ENCODE measurements at regions not wholly inside any gene's neighbourhood (a gene's known extent, or its start where the extent isn't known, plus 50 kb on each side); places are given as distances from the start of the nearest gene placed in this dataset.

GRCh38 chr4:188534917-188535316, 395.7 kb downstream of the TRIML1 start:
- Histone ChIP-seq H3K9me3 (no peaks in the 10 kb centered on the region), H3K27me3 (no peaks in the 10 kb centered on the region), H3K4me3 (no peak overlapping the region), H3K27ac (no peak overlapping the region), H3K36me3 (no peaks in the 10 kb centered on the region), H3K4me1 (no peaks in the 10 kb centered on the region)
- no peak for ATAC-seq
- intact Hi-C loops (cut with DNase I), result no loop called here
- DNase-seq, result no peak
- TF ChIP-seq CTCF (IDR thresholded peaks at IDR 0.05), result no peak

- Histone ChIP-seq H3K4me1 (no peaks in the 10 kb centered on the region), H3K36me3 (no peaks in the 10 kb centered on the region), H3K9me3 (no peaks in the 10 kb centered on the region), H3K27me3 (no peaks in the 10 kb centered on the region), H3K4me3 (no peak overlapping the region), H3K27ac (no peak overlapping the region)
- no peak for TF ChIP-seq CTCF (IDR thresholded peaks at IDR 0.05)
- DNase-seq, result no peak
- intact Hi-C loops (cut with DNase I), result no loop called here
- no peak for ATAC-seq
Observed at GRCh38 chr4:188536826-188537225, 397.6 kb downstream of the TRIML1 start.

GRCh38 chr4:188550296-188550695, 411.1 kb downstream of the TRIML1 start:
- H3K27me3 ChIP-seq, result no peaks in the 10 kb centered on the region
- no peak overlapping the region for H3K4me3 ChIP-seq
- intact Hi-C loops (cut with DNase I), result no loop called here
- no peaks in the 10 kb centered on the region for H3K36me3 ChIP-seq
- H3K9me3 ChIP-seq, result no peaks in the 10 kb centered on the region
- no peak for DNase-seq
- ATAC-seq, result no peak
- no peaks in the 10 kb centered on the region for H3K4me1 ChIP-seq
- no peak for TF ChIP-seq CTCF (IDR thresholded peaks at IDR 0.05)
- H3K27ac ChIP-seq, result no peak overlapping the region

- H3K4me1 ChIP-seq, result no peaks in the 10 kb centered on the region
- no peak overlapping the region for H3K4me3 ChIP-seq
- TF ChIP-seq CTCF (IDR thresholded peaks at IDR 0.05), result no peak
- DNase-seq (no peak), ATAC-seq (no peak)
- intact Hi-C loops (cut with DNase I), result no loop called here
- no peak overlapping the region for H3K27ac ChIP-seq
- H3K9me3 ChIP-seq, result no peaks in the 10 kb centered on the region
- H3K36me3 ChIP-seq, result no peaks in the 10 kb centered on the region
- no peaks in the 10 kb centered on the region for H3K27me3 ChIP-seq
Observed at GRCh38 chr4:188551156-188551555, 411.9 kb downstream of the TRIML1 start.

- DNase-seq (no peak), ATAC-seq (no peak)
- no peaks in the 10 kb centered on the region for H3K36me3 ChIP-seq
- no peak overlapping the region for H3K4me3 ChIP-seq
- intact Hi-C loops (cut with DNase I), result no loop called here
- no peak for TF ChIP-seq CTCF (IDR thresholded peaks at IDR 0.05)
- no peak overlapping the region for H3K27ac ChIP-seq
- H3K4me1 ChIP-seq, result no peaks in the 10 kb centered on the region
- no peaks in the 10 kb centered on the region for H3K9me3 ChIP-seq
- no peaks in the 10 kb centered on the region for H3K27me3 ChIP-seq
Observed at GRCh38 chr4:188552741-188553275, 413.6 kb downstream of the TRIML1 start.

- Histone ChIP-seq H3K27ac (no peak overlapping the region), H3K9me3 (no peaks in the 10 kb centered on the region), H3K4me3 (no peak overlapping the region), H3K36me3 (no peaks in the 10 kb centered on the region), H3K4me1 (no peaks in the 10 kb centered on the region), H3K27me3 (no peaks in the 10 kb centered on the region)
- DNase-seq (no peak), ATAC-seq (no peak)
- no peak for TF ChIP-seq CTCF (IDR thresholded peaks at IDR 0.05)
- intact Hi-C loops (cut with DNase I), result no loop called here
Observed at GRCh38 chr4:188554413-188554812, 415.2 kb downstream of the TRIML1 start.
